ENCODE measurements at regions not wholly inside any gene's neighbourhood (a gene's known extent, or its start where the extent isn't known, plus 50 kb on each side); places are given as distances from the start of the nearest gene placed in this dataset.
A peak's percentile ranks its signal among the peaks of the same experiment; 100 is the strongest.

DNA sequence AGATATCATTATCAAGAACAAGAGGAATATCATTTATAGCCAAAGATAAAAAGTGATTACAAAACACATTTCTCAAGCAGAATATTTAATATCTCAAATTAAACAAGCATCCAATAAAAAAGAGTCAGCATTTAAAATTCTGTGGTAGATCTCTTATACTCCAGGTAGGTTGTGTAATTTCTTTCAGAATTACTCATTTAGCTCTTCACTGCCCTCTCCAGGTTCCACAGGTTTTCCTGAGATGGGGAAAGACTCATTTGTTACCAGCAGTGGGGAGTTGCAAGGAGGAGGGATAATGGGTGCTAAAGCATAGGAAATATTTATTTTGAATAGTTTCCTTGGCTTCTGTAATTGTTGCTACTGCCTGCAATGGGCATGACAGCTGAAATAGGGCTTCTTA, 83.1 kb upstream of the RASGRP1 start:
- TF ChIP-seq, protein P1, sequence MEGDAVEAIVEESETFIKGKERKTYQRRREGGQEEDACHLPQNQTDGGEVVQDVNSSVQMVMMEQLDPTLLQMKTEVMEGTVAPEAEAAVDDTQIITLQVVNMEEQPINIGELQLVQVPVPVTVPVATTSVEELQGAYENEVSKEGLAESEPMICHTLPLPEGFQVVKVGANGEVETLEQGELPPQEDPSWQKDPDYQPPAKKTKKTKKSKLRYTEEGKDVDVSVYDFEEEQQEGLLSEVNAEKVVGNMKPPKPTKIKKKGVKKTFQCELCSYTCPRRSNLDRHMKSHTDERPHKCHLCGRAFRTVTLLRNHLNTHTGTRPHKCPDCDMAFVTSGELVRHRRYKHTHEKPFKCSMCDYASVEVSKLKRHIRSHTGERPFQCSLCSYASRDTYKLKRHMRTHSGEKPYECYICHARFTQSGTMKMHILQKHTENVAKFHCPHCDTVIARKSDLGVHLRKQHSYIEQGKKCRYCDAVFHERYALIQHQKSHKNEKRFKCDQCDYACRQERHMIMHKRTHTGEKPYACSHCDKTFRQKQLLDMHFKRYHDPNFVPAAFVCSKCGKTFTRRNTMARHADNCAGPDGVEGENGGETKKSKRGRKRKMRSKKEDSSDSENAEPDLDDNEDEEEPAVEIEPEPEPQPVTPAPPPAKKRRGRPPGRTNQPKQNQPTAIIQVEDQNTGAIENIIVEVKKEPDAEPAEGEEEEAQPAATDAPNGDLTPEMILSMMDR (conservative IDR thresholded peaks at IDR 0.05; ENCODE audit: low read length) = peak; percentile 58
- TF ChIP-seq EZH2phosphoT487 (IDR thresholded peaks at IDR 0.05; ENCODE audit: borderline replicate concordance, low read depth, low read length) = no peak

Measured in OCI-LY7 (cell line).